Body of pancreas (tissue), 4 donors: ENCODE measurements at regions not wholly inside any gene's neighbourhood (a gene's known extent, or its start where the extent isn't known, plus 50 kb on each side); places are given as distances from the start of the nearest gene placed in this dataset.

Source experiments
- POLR2A ChIP-seq, 3 donors: fragments of 450-650 bp; IDR thresholded peaks; one replicate each; pipeline ENCODE4 v1.6.1; 2016; ENCODE audit warnings: antibody characterized with exemption in 3 of 3, mild to moderate bottlenecking in 2 of 3
- TF ChIP-seq, protein P1 (sequence below), 7 experiments: fragments of 450-650 bp in 4 of 7; fragments of 200-600 bp in 3 of 7; sonication (generic) in 3 of 7; IDR thresholded peaks; one replicate each; pipeline ENCODE4 v1.5.1; 2016 to 2019; ENCODE audit warnings: antibody characterized with exemption in 7 of 7

- no peak for TF ChIP-seq POLR2A (IDR thresholded peaks at IDR 0.05)
- TF ChIP-seq, protein P1, sequence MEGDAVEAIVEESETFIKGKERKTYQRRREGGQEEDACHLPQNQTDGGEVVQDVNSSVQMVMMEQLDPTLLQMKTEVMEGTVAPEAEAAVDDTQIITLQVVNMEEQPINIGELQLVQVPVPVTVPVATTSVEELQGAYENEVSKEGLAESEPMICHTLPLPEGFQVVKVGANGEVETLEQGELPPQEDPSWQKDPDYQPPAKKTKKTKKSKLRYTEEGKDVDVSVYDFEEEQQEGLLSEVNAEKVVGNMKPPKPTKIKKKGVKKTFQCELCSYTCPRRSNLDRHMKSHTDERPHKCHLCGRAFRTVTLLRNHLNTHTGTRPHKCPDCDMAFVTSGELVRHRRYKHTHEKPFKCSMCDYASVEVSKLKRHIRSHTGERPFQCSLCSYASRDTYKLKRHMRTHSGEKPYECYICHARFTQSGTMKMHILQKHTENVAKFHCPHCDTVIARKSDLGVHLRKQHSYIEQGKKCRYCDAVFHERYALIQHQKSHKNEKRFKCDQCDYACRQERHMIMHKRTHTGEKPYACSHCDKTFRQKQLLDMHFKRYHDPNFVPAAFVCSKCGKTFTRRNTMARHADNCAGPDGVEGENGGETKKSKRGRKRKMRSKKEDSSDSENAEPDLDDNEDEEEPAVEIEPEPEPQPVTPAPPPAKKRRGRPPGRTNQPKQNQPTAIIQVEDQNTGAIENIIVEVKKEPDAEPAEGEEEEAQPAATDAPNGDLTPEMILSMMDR (IDR thresholded peaks at IDR 0.05), result no peak
Observed at GRCh38 chr2:204495381-204495780, 49.9 kb upstream of the PARD3B start.
